ENCODE measurements at regions not wholly inside any gene's neighbourhood (a gene's known extent, or its start where the extent isn't known, plus 50 kb on each side); places are given as distances from the start of the nearest gene placed in this dataset.

DNA sequence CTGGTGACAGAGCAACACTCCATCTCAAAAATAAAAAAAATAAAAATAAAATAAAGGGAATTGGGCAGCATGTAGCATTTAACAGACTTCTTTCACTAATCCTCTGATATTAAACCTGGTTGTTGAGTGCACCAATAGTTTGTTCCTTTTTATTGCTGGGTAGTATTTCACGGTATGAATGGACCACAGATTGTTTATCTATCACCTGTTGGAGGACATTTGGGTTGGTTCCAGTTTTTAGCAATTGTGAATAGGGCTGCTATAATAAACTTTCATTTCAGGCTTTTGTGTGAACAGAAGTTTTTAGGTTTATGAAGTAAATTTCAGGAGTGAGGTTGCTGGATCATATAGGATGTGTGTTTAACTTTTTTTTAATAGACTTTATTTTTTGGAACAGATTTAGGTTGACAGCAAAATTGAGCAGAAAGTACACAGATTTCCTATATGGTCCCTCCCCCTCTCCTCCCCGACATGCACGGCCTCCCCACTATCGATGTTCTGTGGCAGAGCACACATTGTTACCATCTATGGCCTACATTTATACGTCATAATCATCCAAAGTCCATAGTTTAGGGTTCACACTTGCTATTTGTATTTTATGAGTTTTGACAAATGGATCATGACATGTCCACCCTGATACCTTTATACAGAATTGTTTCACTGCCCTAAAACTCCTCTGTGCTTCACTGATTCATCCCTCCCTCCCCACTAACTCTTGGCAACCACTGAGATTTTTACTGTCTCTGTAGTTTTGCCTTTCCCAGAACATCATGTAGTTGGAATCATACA lies 66.1 kb upstream of the TMPRSS2 start:
- ChIA-PET POLR2A (no interaction called here), CTCF (no interaction called here)
- Histone ChIP-seq H3K4me2 (no peak overlapping the region), H3K4me3 (ENCODE audit: low read depth in 2 of 2, low read length in 1 of 2) (no peak overlapping the region), H3K4me1 (ENCODE audit: control insufficient read depth in 1 of 2, insufficient read depth in 2 of 2, low read depth in 1 of 2, low read length in 1 of 2) (no peaks in the 10 kb centered on the region), H3K9me2 (no peaks in the 10 kb centered on the region), H4K20me1 (ENCODE audit: insufficient read depth) (no peaks in the 10 kb centered on the region), H3K79me2 (ENCODE audit: insufficient read depth) (no peaks in the 10 kb centered on the region), H3K9ac (no peak overlapping the region), H3K9me3 (peaks cover 14% of the 10 kb centered on the region; the same call in 1 of the 2 replicates), H2AFZ (ENCODE audit: low read depth) (no peak overlapping the region), H3K27me3 (ENCODE audit: insufficient read depth) (no peaks in the 10 kb centered on the region; the same call in 1 of the 2 replicates), H3F3A (replicated peaks; ENCODE audit: insufficient read depth) (no peaks in the 10 kb centered on the region), H3K36me3 (replicated peaks in 1 of 2; ENCODE audit: control insufficient read depth in 1 of 2, insufficient read depth in 2 of 2, low read length in 1 of 2) (no peaks in the 10 kb centered on the region), H3K27ac (ENCODE audit: low read depth in 2 of 2, low read length in 1 of 2) (no peak overlapping the region)
- TF ChIP-seq CHD2 (IDR thresholded peaks at IDR 0.05; ENCODE audit: low read length, partially characterized antibody) (no peak), SIN3A (IDR thresholded peaks at IDR 0.05; ENCODE audit: borderline replicate concordance, low read depth, low read length) (no peak), NRF1 (IDR thresholded peaks at IDR 0.05; ENCODE audit: low read depth, low read length) (no peak), ELF1 (IDR thresholded peaks at IDR 0.05) (no peak), EP300 (IDR thresholded peaks at IDR 0.05; ENCODE audit: borderline replicate concordance in 1 of 2, low read depth in 1 of 2, low read length in 1 of 2) (no peak)
- TF ChIP-seq, protein P1, sequence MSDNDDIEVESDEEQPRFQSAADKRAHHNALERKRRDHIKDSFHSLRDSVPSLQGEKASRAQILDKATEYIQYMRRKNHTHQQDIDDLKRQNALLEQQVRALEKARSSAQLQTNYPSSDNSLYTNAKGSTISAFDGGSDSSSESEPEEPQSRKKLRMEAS (IDR thresholded peaks at IDR 0.05; ENCODE audit: low read depth) = no peak
- whole genome bisulfite sequencing (ENCODE audit: low lambda C conversion rate) = 13% methylated on average over 5 of the region's 5 CpGs
- no peak for DNase-seq

GRCh38 chr21:41571938-41572510 lies 64.1 kb upstream of the TMPRSS2 start:
- no peaks in the 10 kb centered on the region for H3K9me2 ChIP-seq
- H3K27me3 ChIP-seq (ENCODE audit: insufficient read depth) = peaks cover 7% of the 10 kb centered on the region; the same call in 1 of the 2 replicates
- no peak for DNase-seq
- H4K20me1 ChIP-seq (ENCODE audit: insufficient read depth) = no peaks in the 10 kb centered on the region
- no peaks in the 10 kb centered on the region for H3K36me3 ChIP-seq (replicated peaks in 1 of 2; ENCODE audit: control insufficient read depth in 1 of 2, insufficient read depth in 2 of 2, low read length in 1 of 2)
- no peak overlapping the region for H3K4me2 ChIP-seq
- no peaks in the 10 kb centered on the region for H3K4me1 ChIP-seq (ENCODE audit: control insufficient read depth in 1 of 2, insufficient read depth in 2 of 2, low read depth in 1 of 2, low read length in 1 of 2)
- H3F3A ChIP-seq (replicated peaks; ENCODE audit: insufficient read depth) = no peaks in the 10 kb centered on the region
- no peak overlapping the region for H3K4me3 ChIP-seq (ENCODE audit: low read depth in 2 of 2, low read length in 1 of 2)
- no peak for TF ChIP-seq MXI1 (IDR thresholded peaks at IDR 0.05; ENCODE audit: low read depth, low read length)
- no peak for TF ChIP-seq POLR2AphosphoS5 (IDR thresholded peaks at IDR 0.05; ENCODE audit: low read depth, low read length)
- no peak for TF ChIP-seq MEF2A (IDR thresholded peaks at IDR 0.05; ENCODE audit: borderline replicate concordance, low read depth)
- TF ChIP-seq SMC3 (IDR thresholded peaks at IDR 0.05; ENCODE audit: low read depth, low read length) = no peak
- TF ChIP-seq ELF1 (IDR thresholded peaks at IDR 0.05) = no peak
- TF ChIP-seq TAF1 (IDR thresholded peaks at IDR 0.05; ENCODE audit: borderline replicate concordance, low read depth, low read length) = no peak
- TF ChIP-seq CTCF (IDR thresholded peaks at IDR 0.05) = no peak
- no peak for TF ChIP-seq SIN3A (IDR thresholded peaks at IDR 0.05; ENCODE audit: borderline replicate concordance, low read depth, low read length)
- no peak for TF ChIP-seq NRF1 (IDR thresholded peaks at IDR 0.05; ENCODE audit: low read depth, low read length)
- TF ChIP-seq, protein P1 (IDR thresholded peaks at IDR 0.05; ENCODE audit: low read depth) = no peak
- no peak for TF ChIP-seq IRF3 (IDR thresholded peaks at IDR 0.05; ENCODE audit: low read depth, low read length)
- no peak overlapping the region for H2AFZ ChIP-seq (ENCODE audit: low read depth)
- ChIA-PET POLR2A (no interaction called here), CTCF (interaction anchor here (1.2 kb wide), 1 partner anchor 41 kb away, joined by 3 read pairs; no protein-coding TSS in a partner anchor)
- no peak overlapping the region for H3K27ac ChIP-seq (ENCODE audit: low read depth in 2 of 2, low read length in 1 of 2)
- no peak overlapping the region for H3K9ac ChIP-seq
- H3K9me3 ChIP-seq = 0 out of 2 replicates have a peak, but pooled peaks cover under 1% of the 10 kb centered on the region
- H3K79me2 ChIP-seq (ENCODE audit: insufficient read depth) = no peaks in the 10 kb centered on the region

Measured in SK-N-SH (cell line).